Cardiac muscle cell (in vitro differentiated cells and primary cell): ENCODE measurements at regions not wholly inside any gene's neighbourhood (a gene's known extent, or its start where the extent isn't known, plus 50 kb on each side); places are given as distances from the start of the nearest gene placed in this dataset.
"Not testable (repeated sequence)": the region's sequence is repeated elsewhere in the genome, so short reads cannot be mapped to it uniquely, and the experiment has no call there.

ENCODE experiments used
- DNase-seq, 2 donors: peaks; one replicate each; pipeline versions ENCODE4 v3.0.0 to v3.0.0-alpha.2; 2010 to 2017; ENCODE audit warnings: low read depth in 1 of 2, low spot score in 1 of 2
- H3K27ac ChIP-seq: fragments of 200-600 bp; sonication (generic); 2 replicates; pipeline ENCODE4 v1.5.1; 2016
- H3K27me3 ChIP-seq: fragments of 200-600 bp; sonication (generic); 2 replicates; pipeline ENCODE4 v1.6.0; 2016; ENCODE audit warnings: control low read depth
- H3K36me3 ChIP-seq: fragments of 200-600 bp; sonication (generic); 2 replicates; pipeline ENCODE4 v1.5.1; 2016; ENCODE audit warnings: control low read depth
- H3K4me1 ChIP-seq: fragments of 200-600 bp; sonication (generic); 2 replicates; pipeline ENCODE4 v1.8.1; 2017; ENCODE audit warnings: low read depth, mild to moderate bottlenecking, mixed run types
- H3K4me3 ChIP-seq: fragments of 200-600 bp; sonication (generic); 2 replicates; pipeline ENCODE4 v1.5.1; 2016; ENCODE audit warnings: mild to moderate bottlenecking
- H3K9me3 ChIP-seq: fragments of 200-600 bp; sonication (generic); 2 replicates; pipeline ENCODE4 v1.5.1; 2017; ENCODE audit warnings: low read depth, mild to moderate bottlenecking, control low read depth
- CTCF ChIP-seq: IDR thresholded peaks from 2 replicates; pipeline ENCODE4 v1.5.1; 2012; ENCODE audit warnings: low read depth, mild to moderate bottlenecking, low read length

DNA sequence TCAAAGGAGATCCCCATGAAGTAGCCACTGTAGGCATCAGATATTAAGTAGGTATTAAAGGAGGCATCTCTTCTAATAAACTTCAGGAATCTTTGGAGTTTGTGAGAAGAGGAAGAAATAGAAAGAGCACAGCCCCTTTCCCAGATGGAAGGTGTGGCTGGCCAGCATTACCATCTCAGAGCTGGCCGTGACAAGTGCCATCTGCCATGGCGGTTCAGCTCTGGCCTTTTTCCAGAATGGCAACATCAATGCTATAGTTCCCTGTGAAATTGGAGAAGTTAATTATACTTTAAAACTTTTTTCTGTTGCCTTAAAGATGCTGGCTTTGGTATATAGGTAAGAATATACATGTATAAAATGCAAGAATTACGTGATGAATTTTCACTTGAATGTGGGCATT, 51.9 kb upstream of the MCUR1 start:
- H3K27me3 ChIP-seq, result no peaks in the 10 kb centered on the region
- no peaks in the 10 kb centered on the region for H3K9me3 ChIP-seq
- no peak for DNase-seq
- no peak overlapping the region for H3K27ac ChIP-seq
- no peak overlapping the region for H3K4me3 ChIP-seq
- no peak for TF ChIP-seq CTCF
- H3K4me1 ChIP-seq, result no peaks in the 10 kb centered on the region
- H3K36me3 ChIP-seq, result no peaks in the 10 kb centered on the region

- H3K27ac ChIP-seq, result no peak overlapping the region
- no peaks in the 10 kb centered on the region for H3K36me3 ChIP-seq
- no peak for DNase-seq
- peaks cover 3% of the 10 kb centered on the region for H3K27me3 ChIP-seq
- no peak overlapping the region for H3K4me3 ChIP-seq
- no peak for TF ChIP-seq CTCF
- H3K4me1 ChIP-seq, result no peaks in the 10 kb centered on the region
- H3K9me3 ChIP-seq, result no peaks in the 10 kb centered on the region
These were observed 50.8 kb upstream of the MCUR1 start for GRCh38 chr6:13865141-13865540.

GRCh38 chr6:13864669-13865068, 50.3 kb upstream of the MCUR1 start:
- not testable (repeated sequence) for H3K27me3 ChIP-seq, DNase-seq, H3K4me1 ChIP-seq, H3K4me3 ChIP-seq, H3K9me3 ChIP-seq, H3K27ac ChIP-seq, H3K36me3 ChIP-seq
